WTC11 (cell line): ENCODE measurements at regions not wholly inside any gene's neighbourhood (a gene's known extent, or its start where the extent isn't known, plus 50 kb on each side); places are given as distances from the start of the nearest gene placed in this dataset.

Experiments used
- ATAC-seq: fragments of 200-7000 bp; cut with Tn5 transposase; 2 replicates; pipeline ENCODE4 v1.10.0; 2021; ENCODE audit warnings: mild to moderate bottlenecking, moderate library complexity
- CTCF ChIA-PET: fragments of 300-600 bp; sonication (Branson Sonifier 250); formaldehyde crosslinking; loops from one replicate; lab custom pipeline; 2021; ENCODE audit warnings: antibody characterized with exemption; lab: Charles Lee
- POLR2A ChIA-PET: fragments of 350-600 bp; sonication (Branson Sonifier 250); formaldehyde crosslinking; loops from one replicate; lab custom pipeline; 2021; ENCODE audit warnings: antibody characterized with exemption; lab: Charles Lee
- DNase-seq: peaks from one replicate; pipeline ENCODE4 v3.0.0; 2021; ENCODE audit warnings: low spot score
- H3K27ac Mint-ChIP-seq: 2 replicates; pipeline ENCODE4 v1.8.0; 2021; ENCODE audit warnings: mixed read lengths
- H3K27me3 Mint-ChIP-seq: 2 replicates; pipeline ENCODE4 v1.8.0; 2021; ENCODE audit warnings: low read depth, mild to moderate bottlenecking, moderate library complexity, mixed read lengths
- H3K36me3 Mint-ChIP-seq: 2 replicates; pipeline ENCODE4 v1.8.0; 2021; ENCODE audit warnings: mixed read lengths
- H3K4me1 Mint-ChIP-seq: 2 replicates; pipeline ENCODE4 v1.8.0; 2022; ENCODE audit warnings: mixed read lengths
- H3K4me3 Mint-ChIP-seq: 2 replicates; pipeline ENCODE4 v1.8.0; 2021; ENCODE audit warnings: mild to moderate bottlenecking, moderate library complexity, mixed read lengths
- H3K9me3 Mint-ChIP-seq: 2 replicates; pipeline ENCODE4 v1.8.0; 2021; ENCODE audit warnings: mixed read lengths
- ATF3 ChIP-seq: sonication (generic); formaldehyde crosslinking; conservative IDR thresholded peaks from 2 replicates; pipeline ENCODE4 v1.8.1; 2022; ENCODE audit warnings: mild to moderate bottlenecking, missing genetic modification reagents
- CTCF ChIP-seq: fragments of 200-600 bp; IDR thresholded peaks from 2 replicates; pipeline ENCODE4 v1.8.0; 2022; ENCODE audit warnings: antibody characterized with exemption
- EMX1 ChIP-seq: fragments of 250-450 bp; sonication (Bioruptor Pico); IDR thresholded peaks from 2 replicates; pipeline ENCODE4 v1.8.0; 2021; ENCODE audit warnings: mild to moderate bottlenecking
- FOXJ3 ChIP-seq: sonication (generic); formaldehyde crosslinking; IDR thresholded peaks from 2 replicates; pipeline ENCODE4 v1.9.0; 2021; ENCODE audit warnings: missing genetic modification reagents, mild to moderate bottlenecking, borderline replicate concordance
- GRHL2 ChIP-seq: fragments of 250-450 bp; sonication (Bioruptor Pico); IDR thresholded peaks from 2 replicates; pipeline ENCODE4 v1.8.0; 2022; ENCODE audit warnings: mild to moderate bottlenecking, moderate library complexity; ENCODE audit not compliant: insufficient replicate concordance, severe bottlenecking
- MLX ChIP-seq: sonication (generic); formaldehyde crosslinking; IDR thresholded peaks from 2 replicates; pipeline ENCODE4 v1.8.1; 2023; ENCODE audit warnings: mild to moderate bottlenecking, missing genetic modification reagents, moderate library complexity
- NFYB ChIP-seq: sonication (generic); formaldehyde crosslinking; conservative IDR thresholded peaks from 2 replicates; pipeline ENCODE4 v1.8.0; 2022; ENCODE audit warnings: low read depth, missing genetic modification reagents
- NR1H2 ChIP-seq: sonication (generic); formaldehyde crosslinking; IDR thresholded peaks from 2 replicates; pipeline ENCODE4 v1.9.0; 2021; ENCODE audit warnings: mild to moderate bottlenecking, moderate library complexity, missing genetic modification reagents
- RELA ChIP-seq: sonication (generic); formaldehyde crosslinking; IDR thresholded peaks from 2 replicates; pipeline ENCODE4 v1.8.1; 2022; ENCODE audit warnings: missing genetic modification reagents, mild to moderate bottlenecking, borderline replicate concordance
- SMAD3 ChIP-seq: sonication (generic); formaldehyde crosslinking; IDR thresholded peaks from 2 replicates; pipeline ENCODE4 v1.8.0; 2022; ENCODE audit warnings: missing genetic modification reagents, mild to moderate bottlenecking, borderline replicate concordance
- SOX15 ChIP-seq: fragments of 250-450 bp; sonication (Bioruptor Pico); IDR thresholded peaks from 2 replicates; pipeline ENCODE4 v1.9.0; 2021; ENCODE audit warnings: mild to moderate bottlenecking
- TP53 ChIP-seq: sonication (generic); formaldehyde crosslinking; IDR thresholded peaks from 2 replicates; pipeline ENCODE4 v1.8.1; 2023; ENCODE audit warnings: mild to moderate bottlenecking, missing genetic modification reagents
- ZNF263 ChIP-seq: sonication (generic); formaldehyde crosslinking; IDR thresholded peaks from 2 replicates; pipeline ENCODE4 v1.8.1; 2022; ENCODE audit warnings: low read depth, mild to moderate bottlenecking, moderate library complexity, missing genetic modification reagents
- ZNF281 ChIP-seq: sonication (generic); formaldehyde crosslinking; IDR thresholded peaks from 2 replicates; pipeline ENCODE4 v1.8.0; 2023; ENCODE audit warnings: mild to moderate bottlenecking, missing genetic modification reagents
- ZNF416 ChIP-seq: fragments of 250-450 bp; sonication (Bioruptor Pico); IDR thresholded peaks from 2 replicates; pipeline ENCODE4 v1.9.0; 2021; ENCODE audit warnings: mild to moderate bottlenecking, inconsistent platforms
- TF ChIP-seq, protein P1 (sequence below): fragments of 250-450 bp; sonication (Bioruptor Pico); IDR thresholded peaks from 2 replicates; pipeline ENCODE4 v1.9.0; 2021; ENCODE audit warnings: mild to moderate bottlenecking
- TF ChIP-seq, protein P2 (sequence below): fragments of 250-450 bp; sonication (Bioruptor Pico); IDR thresholded peaks from 2 replicates; pipeline ENCODE4 v1.9.0; 2021; ENCODE audit warnings: mild to moderate bottlenecking, borderline replicate concordance
- TF ChIP-seq, protein P3 (sequence below): sonication (generic); formaldehyde crosslinking; IDR thresholded peaks from 2 replicates; pipeline ENCODE4 v1.8.1; 2022; ENCODE audit warnings: low read depth, missing genetic modification reagents, borderline replicate concordance

DNA sequence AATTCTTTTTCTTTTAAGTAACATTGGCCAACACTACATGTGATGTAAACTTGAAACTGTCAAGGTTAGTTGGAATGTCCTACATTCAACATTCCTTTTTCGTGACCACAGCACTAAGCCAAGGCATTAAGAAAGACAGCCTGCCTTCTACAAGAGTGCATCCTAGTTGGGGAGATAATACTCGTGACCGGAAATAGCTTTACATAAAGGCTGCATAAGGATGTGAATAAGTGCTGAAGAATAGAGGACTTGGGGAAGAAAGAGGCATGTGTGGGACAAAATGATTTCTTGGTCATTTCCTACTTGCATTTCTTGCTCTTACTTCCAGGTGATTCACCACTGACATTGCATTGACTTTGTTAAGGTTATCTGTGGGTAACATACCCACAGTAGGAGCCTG is 282.0 kb downstream of the DMRT2 start:
- ChIA-PET POLR2A (no interaction called here), CTCF (no interaction called here)
- H3K27ac Mint-ChIP-seq: no peak overlapping the region
- DNase-seq (no peak), ATAC-seq (no peak)
- no peaks in the 10 kb centered on the region for H3K36me3 Mint-ChIP-seq
- no peaks in the 10 kb centered on the region for H3K4me1 Mint-ChIP-seq
- TF ChIP-seq FOXJ3 (CRISPR knock-in tag): no peak
- TF ChIP-seq ATF3: no peak
- no peak for TF ChIP-seq TP53 (CRISPR knock-in tag)
- TF ChIP-seq, protein P1, sequence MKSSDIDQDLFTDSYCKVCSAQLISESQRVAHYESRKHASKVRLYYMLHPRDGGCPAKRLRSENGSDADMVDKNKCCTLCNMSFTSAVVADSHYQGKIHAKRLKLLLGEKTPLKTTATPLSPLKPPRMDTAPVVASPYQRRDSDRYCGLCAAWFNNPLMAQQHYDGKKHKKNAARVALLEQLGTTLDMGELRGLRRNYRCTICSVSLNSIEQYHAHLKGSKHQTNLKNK (CRISPR knock-in tag): no peak
- TF ChIP-seq ZNF281 (CRISPR knock-in tag): no peak
- no peak for TF ChIP-seq ZNF416 (CRISPR knock-in tag)
- TF ChIP-seq, protein P2, sequence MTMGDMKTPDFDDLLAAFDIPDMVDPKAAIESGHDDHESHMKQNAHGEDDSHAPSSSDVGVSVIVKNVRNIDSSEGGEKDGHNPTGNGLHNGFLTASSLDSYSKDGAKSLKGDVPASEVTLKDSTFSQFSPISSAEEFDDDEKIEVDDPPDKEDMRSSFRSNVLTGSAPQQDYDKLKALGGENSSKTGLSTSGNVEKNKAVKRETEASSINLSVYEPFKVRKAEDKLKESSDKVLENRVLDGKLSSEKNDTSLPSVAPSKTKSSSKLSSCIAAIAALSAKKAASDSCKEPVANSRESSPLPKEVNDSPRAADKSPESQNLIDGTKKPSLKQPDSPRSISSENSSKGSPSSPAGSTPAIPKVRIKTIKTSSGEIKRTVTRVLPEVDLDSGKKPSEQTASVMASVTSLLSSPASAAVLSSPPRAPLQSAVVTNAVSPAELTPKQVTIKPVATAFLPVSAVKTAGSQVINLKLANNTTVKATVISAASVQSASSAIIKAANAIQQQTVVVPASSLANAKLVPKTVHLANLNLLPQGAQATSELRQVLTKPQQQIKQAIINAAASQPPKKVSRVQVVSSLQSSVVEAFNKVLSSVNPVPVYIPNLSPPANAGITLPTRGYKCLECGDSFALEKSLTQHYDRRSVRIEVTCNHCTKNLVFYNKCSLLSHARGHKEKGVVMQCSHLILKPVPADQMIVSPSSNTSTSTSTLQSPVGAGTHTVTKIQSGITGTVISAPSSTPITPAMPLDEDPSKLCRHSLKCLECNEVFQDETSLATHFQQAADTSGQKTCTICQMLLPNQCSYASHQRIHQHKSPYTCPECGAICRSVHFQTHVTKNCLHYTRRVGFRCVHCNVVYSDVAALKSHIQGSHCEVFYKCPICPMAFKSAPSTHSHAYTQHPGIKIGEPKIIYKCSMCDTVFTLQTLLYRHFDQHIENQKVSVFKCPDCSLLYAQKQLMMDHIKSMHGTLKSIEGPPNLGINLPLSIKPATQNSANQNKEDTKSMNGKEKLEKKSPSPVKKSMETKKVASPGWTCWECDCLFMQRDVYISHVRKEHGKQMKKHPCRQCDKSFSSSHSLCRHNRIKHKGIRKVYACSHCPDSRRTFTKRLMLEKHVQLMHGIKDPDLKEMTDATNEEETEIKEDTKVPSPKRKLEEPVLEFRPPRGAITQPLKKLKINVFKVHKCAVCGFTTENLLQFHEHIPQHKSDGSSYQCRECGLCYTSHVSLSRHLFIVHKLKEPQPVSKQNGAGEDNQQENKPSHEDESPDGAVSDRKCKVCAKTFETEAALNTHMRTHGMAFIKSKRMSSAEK (CRISPR knock-in tag): no peak
- H3K27me3 Mint-ChIP-seq: no peaks in the 10 kb centered on the region; the same call in 1 of the 2 replicates
- no peak overlapping the region for H3K4me3 Mint-ChIP-seq
- H3K9me3 Mint-ChIP-seq: no peaks in the 10 kb centered on the region

GRCh38 chr9:1335174-1335573 is 285.0 kb downstream of the DMRT2 start:
- ATAC-seq (peak; percentile 55), DNase-seq (no peak)
- no peaks in the 10 kb centered on the region; the same call in 1 of the 2 replicates for H3K27me3 Mint-ChIP-seq
- CTCF ChIA-PET: no interaction called here
- no peak overlapping the region for H3K27ac Mint-ChIP-seq
- no peak overlapping the region for H3K4me3 Mint-ChIP-seq
- POLR2A ChIA-PET: no interaction called here
- no peaks in the 10 kb centered on the region for H3K4me1 Mint-ChIP-seq
- H3K9me3 Mint-ChIP-seq: no peaks in the 10 kb centered on the region
- TF ChIP-seq GRHL2 (no peak), EMX1 (CRISPR knock-in tag) (no peak), NFYB (CRISPR knock-in tag) (no peak)
- no peaks in the 10 kb centered on the region for H3K36me3 Mint-ChIP-seq

- ATAC-seq (no peak; the same call in 1 of the 2 replicates), DNase-seq (no peak)
- no peak for TF ChIP-seq SOX15
- no peak for TF ChIP-seq EMX1 (CRISPR knock-in tag)
- CTCF ChIA-PET: no interaction called here
- Mint-ChIP-seq H3K9me3 (no peaks in the 10 kb centered on the region), H3K36me3 (no peaks in the 10 kb centered on the region), H3K27me3 (no peaks in the 10 kb centered on the region), H3K27ac (no peak overlapping the region), H3K4me3 (no peak overlapping the region), H3K4me1 (no peaks in the 10 kb centered on the region)
- POLR2A ChIA-PET: no interaction called here
Observed at GRCh38 chr9:1337169-1337568, 287.0 kb downstream of the DMRT2 start.

- ChIA-PET POLR2A (no interaction called here), CTCF (no interaction called here)
- no peak overlapping the region for H3K4me3 Mint-ChIP-seq
- ATAC-seq: no peak
- TF ChIP-seq MLX (CRISPR knock-in tag) (no peak), SMAD3 (CRISPR knock-in tag) (no peak), ZNF263 (no peak), RELA (CRISPR knock-in tag) (no peak), NR1H2 (no peak), CTCF (no peak)
- TF ChIP-seq, protein P3, sequence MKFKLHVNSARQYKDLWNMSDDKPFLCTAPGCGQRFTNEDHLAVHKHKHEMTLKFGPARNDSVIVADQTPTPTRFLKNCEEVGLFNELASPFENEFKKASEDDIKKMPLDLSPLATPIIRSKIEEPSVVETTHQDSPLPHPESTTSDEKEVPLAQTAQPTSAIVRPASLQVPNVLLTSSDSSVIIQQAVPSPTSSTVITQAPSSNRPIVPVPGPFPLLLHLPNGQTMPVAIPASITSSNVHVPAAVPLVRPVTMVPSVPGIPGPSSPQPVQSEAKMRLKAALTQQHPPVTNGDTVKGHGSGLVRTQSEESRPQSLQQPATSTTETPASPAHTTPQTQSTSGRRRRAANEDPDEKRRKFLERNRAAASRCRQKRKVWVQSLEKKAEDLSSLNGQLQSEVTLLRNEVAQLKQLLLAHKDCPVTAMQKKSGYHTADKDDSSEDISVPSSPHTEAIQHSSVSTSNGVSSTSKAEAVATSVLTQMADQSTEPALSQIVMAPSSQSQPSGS (CRISPR knock-in tag): no peak
- no peak for DNase-seq
- H3K9me3 Mint-ChIP-seq: peaks cover 15% of the 10 kb centered on the region
- H3K27me3 Mint-ChIP-seq: no peaks in the 10 kb centered on the region; the same call in 1 of the 2 replicates
- no peaks in the 10 kb centered on the region for H3K4me1 Mint-ChIP-seq
- H3K36me3 Mint-ChIP-seq: no peaks in the 10 kb centered on the region
- H3K27ac Mint-ChIP-seq: no peak overlapping the region
Observed at GRCh38 chr9:1340390-1340789, 290.2 kb downstream of the DMRT2 start.
